HL-60 (cell line): ENCODE measurements at regions not wholly inside any gene's neighbourhood (a gene's known extent, or its start where the extent isn't known, plus 50 kb on each side); places are given as distances from the start of the nearest gene placed in this dataset.

ENCODE experiments used
- DNase-seq, 2 experiments: peaks; one replicate each; pipeline ENCODE4 v3.0.0-alpha.2; 2010 to 2020; ENCODE audit warnings: low read depth in 1 of 2, low spot score in 1 of 2
- H3K27ac ChIP-seq: fragments of 250-450 bp; sonication (Bioruptor Pico); replicated peaks from 2 replicates; pipeline ENCODE4 v1.5.1; 2020; ENCODE audit warnings: mild to moderate bottlenecking, moderate library complexity
- H3K27me3 ChIP-seq: fragments of 250-450 bp; sonication (Bioruptor Pico); 2 replicates; pipeline ENCODE4 v1.5.1; 2021; ENCODE audit warnings: mild to moderate bottlenecking, moderate library complexity; ENCODE audit not compliant: insufficient read depth, poor library complexity, severe bottlenecking
- H3K4me3 ChIP-seq: replicated peaks from 2 replicates; pipeline ENCODE4 v1.5.1; 2011; ENCODE audit warnings: mild to moderate bottlenecking, control low read depth, low read length; ENCODE audit not compliant: insufficient read depth
- CTCF ChIP-seq: IDR thresholded peaks from one replicate; pipeline ENCODE4 v1.5.1; 2011; ENCODE audit warnings: low read length, control low read depth, inconsistent platforms; ENCODE audit not compliant: insufficient read depth
- GABPA ChIP-seq: IDR thresholded peaks from 2 replicates; pipeline ENCODE4 v1.6.1; 2012; ENCODE audit warnings: low read depth
- POLR2AphosphoS5 ChIP-seq: IDR thresholded peaks from 2 replicates; pipeline ENCODE4 v1.6.1; 2012; ENCODE audit warnings: low read depth
- REST ChIP-seq: IDR thresholded peaks from 2 replicates; pipeline ENCODE4 v1.6.1; 2012; ENCODE audit warnings: low read depth; ENCODE audit not compliant: insufficient replicate concordance
- SPI1 ChIP-seq: IDR thresholded peaks from 2 replicates; pipeline ENCODE4 v1.6.1; 2012; ENCODE audit warnings: low read depth, mild to moderate bottlenecking, borderline replicate concordance

GRCh38 chr22:27473533-27473932, 328.0 kb downstream of the MN1 start:
- DNase-seq = no peak
- Histone ChIP-seq H3K27me3 (no peaks in the 10 kb centered on the region), H3K27ac (no peak overlapping the region), H3K4me3 (no peak overlapping the region)
- TF ChIP-seq REST (no peak), CTCF (no peak), GABPA (no peak), SPI1 (no peak), POLR2AphosphoS5 (no peak)

GRCh38 chr22:27474112-27474571, 327.4 kb downstream of the MN1 start:
- Histone ChIP-seq H3K27me3 (no peaks in the 10 kb centered on the region), H3K4me3 (no peak overlapping the region), H3K27ac (no peak overlapping the region)
- TF ChIP-seq SPI1 (no peak), REST (no peak), CTCF (no peak), GABPA (no peak), POLR2AphosphoS5 (no peak)
- no peak for DNase-seq

- Histone ChIP-seq H3K27ac (no peak overlapping the region), H3K27me3 (no peaks in the 10 kb centered on the region), H3K4me3 (no peak overlapping the region)
- TF ChIP-seq POLR2AphosphoS5 = no peak
- no peak for TF ChIP-seq CTCF
- no peak for TF ChIP-seq REST
- no peak for TF ChIP-seq GABPA
- no peak for TF ChIP-seq SPI1
- DNase-seq = no peak
Observed at GRCh38 chr22:27474711-27475547, 326.6 kb downstream of the MN1 start.
